ENCODE measurements at regions not wholly inside any gene's neighbourhood (a gene's known extent, or its start where the extent isn't known, plus 50 kb on each side); places are given as distances from the start of the nearest gene placed in this dataset.

GRCh38 chr6:45728674-45729073, 287.0 kb downstream of the CLIC5 start:
- TF ChIP-seq CTCF (IDR thresholded peaks at IDR 0.05) (no peak), POLR2A (IDR thresholded peaks at IDR 0.05) (no peak)

All from lower leg skin (tissue), 3 donors.